HCT116 (cell line): ENCODE measurements at regions not wholly inside any gene's neighbourhood (a gene's known extent, or its start where the extent isn't known, plus 50 kb on each side); places are given as distances from the start of the nearest gene placed in this dataset.

Source experiments
- ATAC-seq: fragments of 200-7000 bp; cut with Tn5 transposase; 2 replicates; pipeline ENCODE4 v1.9.1; 2020; ENCODE audit warnings: mild to moderate bottlenecking, moderate library complexity
- BruUV-seq: library from RNA; stranded (reverse); fragments of 400-500 nt; replicated peaks from 2 replicates; lab custom pipeline; 2021; lab: Mats Ljungman, UMichigan
- CTCF ChIA-PET: fragments of 300-600 bp; sonication (Branson Sonifier 250); formaldehyde crosslinking; loops from one replicate; lab custom pipeline; 2021; ENCODE audit warnings: antibody characterized with exemption; lab: Charles Lee
- POLR2A ChIA-PET: fragments of 300-600, 350-600 bp; sonication (Branson Sonifier 250); formaldehyde crosslinking; loops from one replicate; lab custom pipeline; 2021; ENCODE audit warnings: antibody characterized with exemption; lab: Charles Lee
- RAD21 ChIA-PET, 2 experiments: fragments of 300-600 bp; sonication (Branson Sonifier 250); formaldehyde crosslinking; loops; one replicate each; lab custom pipeline; 2023; ENCODE audit warnings: low total read pairs in 2 of 2; ENCODE audit not compliant: uncharacterized antibody in 2 of 2, unreplicated experiment in 2 of 2, low non-redundant PET in 1 of 2; lab: Charles Lee
- DNase-seq: peaks from one replicate; pipeline ENCODE4 v3.0.0-alpha.2; 2010; ENCODE audit warnings: low read depth, low spot score
- H2AFZ ChIP-seq: fragments of 200-600 bp; shearing (Covaris generic), sonication (generic); 2 replicates; pipeline ENCODE4 v1.6.1; 2017; ENCODE audit warnings: low read depth, mixed run types, mixed read lengths, antibody characterized with exemption, low read length; ENCODE audit not compliant: poor library complexity, severe bottlenecking
- H3K27ac ChIP-seq: 2 replicates; pipeline ENCODE4 v1.5.1; 2012; ENCODE audit warnings: low read depth, low read length
- H3K27me3 ChIP-seq: fragments of 200-600 bp; sonication (generic); 2 replicates; pipeline ENCODE4 v1.6.1; 2016; ENCODE audit warnings: mixed run types, low read length, mixed read lengths; ENCODE audit not compliant: insufficient read depth
- H3K36me3 ChIP-seq, 2 experiments: fragments of 200-500 bp in 1 of 2; fragments of 200-600 bp in 1 of 2; sonication (Bioruptor generic) in 1 of 2; sonication (generic) in 1 of 2; 2 replicates each; pipeline versions ENCODE4 v1.5.1 to v1.6.1; 2014 to 2016; ENCODE audit warnings: low read length in 2 of 2, inconsistent platforms in 1 of 2, mixed read lengths in 1 of 2, mixed run types in 1 of 2; ENCODE audit not compliant: insufficient read depth in 2 of 2, control insufficient read depth in 1 of 2
- H3K4me1 ChIP-seq, 2 experiments: fragments of 200-600 bp in 1 of 2; sonication (generic) in 1 of 2; 2 replicates each; pipeline versions ENCODE4 v1.5.1 to v1.6.1; 2012 to 2017; ENCODE audit warnings: low read length in 2 of 2, inconsistent platforms in 1 of 2, mild to moderate bottlenecking in 1 of 2, mixed read lengths in 1 of 2, mixed run types in 1 of 2, moderate library complexity in 1 of 2; ENCODE audit not compliant: insufficient read depth in 2 of 2, control insufficient read depth in 1 of 2
- H3K4me2 ChIP-seq: fragments of 200-600 bp; sonication (generic); 2 replicates; pipeline ENCODE4 v1.6.1; 2017; ENCODE audit warnings: mixed run types, low read length, mixed read lengths
- H3K4me3 ChIP-seq, 2 experiments: fragments of 200-600 bp in 1 of 2; sonication (generic) in 1 of 2; replicated peaks in 1 of 2; 2 replicates each; pipeline ENCODE4 v1.5.1; 2011 to 2016; ENCODE audit warnings: low read length in 2 of 2, control low read depth in 1 of 2, low read depth in 1 of 2, mild to moderate bottlenecking in 1 of 2, mixed read lengths in 1 of 2, mixed run types in 1 of 2
- H3K79me2 ChIP-seq: fragments of 200-600 bp; sonication (generic); 2 replicates; pipeline ENCODE4 v1.6.1; 2017; ENCODE audit warnings: mild to moderate bottlenecking, mixed run types, low read length, moderate library complexity, mixed read lengths; ENCODE audit not compliant: insufficient read depth
- H3K9ac ChIP-seq: fragments of 200-600 bp; sonication (generic); 2 replicates; pipeline ENCODE4 v1.6.1; 2016; ENCODE audit warnings: low read length, mixed read lengths
- H3K9me2 ChIP-seq: fragments of 200-600 bp; sonication (generic), shearing (Covaris generic); 2 replicates; pipeline ENCODE4 v1.6.1; 2017; ENCODE audit warnings: mixed run types, mild to moderate bottlenecking, moderate library complexity; ENCODE audit not compliant: insufficient read depth
- H3K9me3 ChIP-seq, 2 experiments: fragments of 200-500 bp in 1 of 2; fragments of 200-600 bp in 1 of 2; sonication (Bioruptor generic) in 1 of 2; sonication (generic) in 1 of 2; 2 replicates each; pipeline ENCODE4 v1.6.1; 2014 to 2017; ENCODE audit warnings: low read length in 2 of 2, mixed read lengths in 2 of 2, inconsistent platforms in 1 of 2, low read depth in 1 of 2, mild to moderate bottlenecking in 1 of 2, mixed run types in 1 of 2, moderate library complexity in 1 of 2; ENCODE audit not compliant: control insufficient read depth in 1 of 2, insufficient read depth in 1 of 2
- H4K20me1 ChIP-seq: fragments of 200-600 bp; sonication (generic), shearing (Covaris generic); 2 replicates; pipeline ENCODE4 v1.6.1; 2017; ENCODE audit warnings: mixed run types, mild to moderate bottlenecking, moderate library complexity; ENCODE audit not compliant: insufficient read depth
- ELF1 ChIP-seq: IDR thresholded peaks from 2 replicates; pipeline ENCODE4 v1.6.1; 2012; ENCODE audit warnings: low read depth, borderline replicate concordance
- FOSL1 ChIP-seq: IDR thresholded peaks from 2 replicates; pipeline ENCODE4 v1.6.1; 2012; ENCODE audit warnings: low read depth
- POLR2A ChIP-seq: IDR thresholded peaks from 2 replicates; pipeline ENCODE4 v1.7.0; 2011; ENCODE audit warnings: borderline replicate concordance; ENCODE audit not compliant: insufficient read depth, insufficient read length; ENCODE audit errors: extremely low read depth
- REST ChIP-seq: IDR thresholded peaks from 2 replicates; pipeline ENCODE4 v1.6.1; 2012; ENCODE audit warnings: low read depth
- SP1 ChIP-seq: IDR thresholded peaks from 2 replicates; pipeline ENCODE4 v1.6.1; 2012; ENCODE audit warnings: low read depth
- YY1 ChIP-seq: IDR thresholded peaks from 2 replicates; pipeline ENCODE4 v1.6.1; 2011; ENCODE audit warnings: low read length, low read depth, moderate library complexity, mild to moderate bottlenecking; ENCODE audit not compliant: insufficient replicate concordance; ENCODE audit errors: extremely low read depth
- intact Hi-C: fragments of 100-400 bp; cut with micrococcal nuclease; formaldehyde crosslinking; loops from 2 replicates; pipeline ENCODE4 v1.10.0; 2022

- intact Hi-C loops = no loop called here
- Histone ChIP-seq H3K27me3 (no peaks in the 10 kb centered on the region), H3K9me3 (no peaks in the 10 kb centered on the region), H2AFZ (no peak overlapping the region), H3K36me3 (no peaks in the 10 kb centered on the region), H3K27ac (no peak overlapping the region), H3K4me3 (no peak overlapping the region), H3K9ac (no peak overlapping the region), H3K4me1 (peaks cover 0 to 7% of the 10 kb centered on the region in 2 experiments; a peak in 2 of 4 replicates), H3K9me2 (no peaks in the 10 kb centered on the region), H3K4me2 (no peak overlapping the region), H3K79me2 (no peaks in the 10 kb centered on the region), H4K20me1 (no peaks in the 10 kb centered on the region)
- ChIA-PET RAD21 (no interaction called here), POLR2A (no interaction called here), CTCF (no interaction called here)
- no peak for ATAC-seq
- BruUV-seq = no TSS peak
- DNase-seq = no peak
- no peak for TF ChIP-seq POLR2A
- no peak for TF ChIP-seq YY1
- no peak for TF ChIP-seq REST
- no peak for TF ChIP-seq ELF1
Measured at GRCh38 chr6:140747114-140747513, 1372.7 kb upstream of the CITED2 start.

- Histone ChIP-seq H3K4me1 (peaks cover 0 to 7% of the 10 kb centered on the region in 2 experiments; a peak in 2 of 4 replicates), H3K4me3 (no peak overlapping the region), H3K9me3 (no peaks in the 10 kb centered on the region), H3K79me2 (no peaks in the 10 kb centered on the region), H3K9ac (no peak overlapping the region), H3K27ac (no peak overlapping the region), H4K20me1 (no peaks in the 10 kb centered on the region), H3K36me3 (no peaks in the 10 kb centered on the region), H3K4me2 (no peak overlapping the region), H3K9me2 (no peaks in the 10 kb centered on the region), H3K27me3 (no peaks in the 10 kb centered on the region), H2AFZ (no peak overlapping the region)
- DNase-seq = no peak
- BruUV-seq = no TSS peak
- CTCF ChIA-PET = no interaction called here
- POLR2A ChIA-PET = no interaction called here
- ATAC-seq = no peak
- peak; percentile 20; the same call in 1 of the 2 replicates for TF ChIP-seq FOSL1
- no peak for TF ChIP-seq SP1
- RAD21 ChIA-PET = no interaction called here
- intact Hi-C loops = no loop called here
Measured at GRCh38 chr6:140744659-140745320, 1370.3 kb upstream of the CITED2 start.
